ENCODE measurements at regions not wholly inside any gene's neighbourhood (a gene's known extent, or its start where the extent isn't known, plus 50 kb on each side); places are given as distances from the start of the nearest gene placed in this dataset.
"Not testable (repeated sequence)": the region's sequence is repeated elsewhere in the genome, so short reads cannot be mapped to it uniquely, and the experiment has no call there.

- not testable (repeated sequence) for TF ChIP-seq CTCF (IDR thresholded peaks at IDR 0.05; ENCODE audit: low read depth, low read length); EZH2phosphoT487 (IDR thresholded peaks at IDR 0.05; ENCODE audit: low read depth)
Measured at GRCh38 chr5:1982561-1982960, 99.8 kb upstream of the IRX4 start.

Measured in OCI-LY3 (cell line).